GM12872 (cell line): ENCODE measurements at regions not wholly inside any gene's neighbourhood (a gene's known extent, or its start where the extent isn't known, plus 50 kb on each side); places are given as distances from the start of the nearest gene placed in this dataset.

ENCODE experiments used
- CTCF ChIP-seq: IDR thresholded peaks from 3 replicates; pipeline ENCODE4 v1.5.1; 2011; ENCODE audit warnings: low read depth, mild to moderate bottlenecking, low read length, moderate library complexity; ENCODE audit not compliant: insufficient read depth

- TF ChIP-seq CTCF = no peak
These were observed 54.5 kb upstream of the PLXNA2 start for GRCh38 chr1:208298593-208299269.

- no peak for TF ChIP-seq CTCF
These were observed 56.0 kb upstream of the PLXNA2 start for GRCh38 chr1:208300084-208300770.

- no peak for TF ChIP-seq CTCF
These were observed 58.6 kb upstream of the PLXNA2 start for GRCh38 chr1:208302699-208303238.

- TF ChIP-seq CTCF = no peak
These were observed 59.8 kb upstream of the PLXNA2 start for GRCh38 chr1:208303743-208304712.

- TF ChIP-seq CTCF = no peak
These were observed 64.0 kb upstream of the PLXNA2 start for GRCh38 chr1:208308221-208308620.

GRCh38 chr1:208309771-208310170 is 65.6 kb upstream of the PLXNA2 start:
- TF ChIP-seq CTCF = no peak

- no peak for TF ChIP-seq CTCF
These were observed 68.5 kb upstream of the PLXNA2 start for GRCh38 chr1:208312706-208313105.
